ENCODE measurements at regions not wholly inside any gene's neighbourhood (a gene's known extent, or its start where the extent isn't known, plus 50 kb on each side); places are given as distances from the start of the nearest gene placed in this dataset.

DNA sequence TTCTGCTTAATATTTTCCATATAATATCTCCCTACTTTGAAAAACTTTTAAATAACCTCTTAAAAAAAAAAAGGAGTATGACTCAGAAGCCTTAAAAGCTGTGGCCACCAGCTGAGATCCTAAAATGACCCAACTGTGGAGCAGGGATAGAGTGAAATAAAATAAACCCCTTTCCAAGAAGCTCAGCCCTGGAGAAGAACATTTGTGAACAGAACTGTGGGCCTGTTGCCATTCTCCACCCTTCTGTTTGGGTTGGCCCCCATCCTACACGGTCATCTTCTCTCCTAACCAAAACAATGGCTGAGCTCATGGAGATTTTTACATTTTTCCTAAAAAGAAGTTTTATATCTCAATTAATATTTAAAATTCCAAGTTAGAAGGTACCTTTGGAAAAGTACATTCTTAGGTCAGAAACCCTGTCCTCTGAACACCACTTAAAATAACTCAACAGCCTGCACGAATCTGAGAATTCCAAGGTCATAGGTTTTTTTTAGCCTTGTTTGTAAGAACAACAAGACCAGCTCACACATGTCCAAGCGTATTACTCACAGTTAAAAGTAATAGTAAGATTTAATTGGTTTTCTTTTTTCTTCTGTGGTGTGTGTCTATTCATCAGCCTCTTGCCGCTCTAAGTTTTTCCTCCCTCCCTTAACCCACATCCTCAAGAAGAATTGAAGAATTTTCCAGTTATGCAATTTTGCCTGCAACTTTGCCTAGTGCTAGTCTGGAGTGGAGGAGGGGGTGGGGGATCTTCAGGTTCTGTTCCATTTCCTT, 107.7 kb upstream of the ERRFI1 start:
- Histone ChIP-seq H3K27ac (peak overlapping the region; percentile 44 to 82 (median 70)), H3K27me3 (peaks cover 0 to 6% (median 0%) of the 10 kb centered on the region in 7 donors), H3K4me3 (peak overlapping the region in 1 of 10 donors; percentile 33), H3K9me3 (no peaks in the 10 kb centered on the region), H3K4me1 (peaks cover 0 to 48% (median 30%) of the 10 kb centered on the region in 9 donors), H3K36me3 (no peaks in the 10 kb centered on the region)
- intact Hi-C loops (cut with DNase I), result loop anchor here in 3 of 10 donors (1.0 to 10.0 kb wide), 5 partner anchors 52 to 92 kb away; no protein-coding TSS in a partner anchor
- peak; percentile 38 to 78 for DNase-seq
- 42 to 43% methylated on average over 4 of the region's 4 CpGs for WGBS, 2 donors
- TF ChIP-seq, protein P1, sequence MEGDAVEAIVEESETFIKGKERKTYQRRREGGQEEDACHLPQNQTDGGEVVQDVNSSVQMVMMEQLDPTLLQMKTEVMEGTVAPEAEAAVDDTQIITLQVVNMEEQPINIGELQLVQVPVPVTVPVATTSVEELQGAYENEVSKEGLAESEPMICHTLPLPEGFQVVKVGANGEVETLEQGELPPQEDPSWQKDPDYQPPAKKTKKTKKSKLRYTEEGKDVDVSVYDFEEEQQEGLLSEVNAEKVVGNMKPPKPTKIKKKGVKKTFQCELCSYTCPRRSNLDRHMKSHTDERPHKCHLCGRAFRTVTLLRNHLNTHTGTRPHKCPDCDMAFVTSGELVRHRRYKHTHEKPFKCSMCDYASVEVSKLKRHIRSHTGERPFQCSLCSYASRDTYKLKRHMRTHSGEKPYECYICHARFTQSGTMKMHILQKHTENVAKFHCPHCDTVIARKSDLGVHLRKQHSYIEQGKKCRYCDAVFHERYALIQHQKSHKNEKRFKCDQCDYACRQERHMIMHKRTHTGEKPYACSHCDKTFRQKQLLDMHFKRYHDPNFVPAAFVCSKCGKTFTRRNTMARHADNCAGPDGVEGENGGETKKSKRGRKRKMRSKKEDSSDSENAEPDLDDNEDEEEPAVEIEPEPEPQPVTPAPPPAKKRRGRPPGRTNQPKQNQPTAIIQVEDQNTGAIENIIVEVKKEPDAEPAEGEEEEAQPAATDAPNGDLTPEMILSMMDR (IDR thresholded peaks at IDR 0.05), result no peak
- ATAC-seq, result peak; percentile 71 to 91 (median 87)

DNA sequence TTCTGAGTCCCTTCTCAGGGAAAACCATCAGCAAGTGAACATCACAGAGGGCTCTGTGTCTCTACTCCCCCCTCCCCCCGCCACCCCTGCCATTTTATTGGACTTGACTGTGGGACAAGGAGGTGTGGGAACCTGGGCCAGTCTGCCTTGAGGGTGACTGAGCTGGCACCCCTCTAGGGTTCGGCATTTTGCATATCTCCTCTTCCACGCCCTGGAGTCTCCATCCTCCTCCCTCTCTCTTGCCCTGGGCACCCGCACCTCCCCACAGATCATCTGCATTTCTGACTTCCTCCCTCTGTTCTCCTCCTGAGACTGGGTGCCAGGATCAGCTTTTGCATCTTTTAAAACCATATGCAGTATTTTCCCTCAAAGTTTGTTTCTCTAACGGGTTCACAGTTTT, 107.1 kb upstream of the ERRFI1 start:
- peaks cover 0 to 6% (median 0%) of the 10 kb centered on the region in 7 donors for H3K27me3 ChIP-seq
- peak overlapping the region; percentile 32 to 82 (median 70) for H3K27ac ChIP-seq
- no peaks in the 10 kb centered on the region for H3K9me3 ChIP-seq
- no peak for DNase-seq
- no peaks in the 10 kb centered on the region for H3K36me3 ChIP-seq
- H3K4me3 ChIP-seq, result no peak overlapping the region
- H3K4me1 ChIP-seq, result peaks cover 0 to 44% (median 30%) of the 10 kb centered on the region in 9 donors
- WGBS, 2 donors, result 69 to 79% methylated on average over 5 of the region's 5 CpGs
- no peak for ATAC-seq
- TF ChIP-seq, protein P1 (IDR thresholded peaks at IDR 0.05), result no peak
- intact Hi-C loops (cut with DNase I), result loop anchor here in 3 of 10 donors (1.0 to 10.0 kb wide), 5 partner anchors 51 to 93 kb away; no protein-coding TSS in a partner anchor

DNA sequence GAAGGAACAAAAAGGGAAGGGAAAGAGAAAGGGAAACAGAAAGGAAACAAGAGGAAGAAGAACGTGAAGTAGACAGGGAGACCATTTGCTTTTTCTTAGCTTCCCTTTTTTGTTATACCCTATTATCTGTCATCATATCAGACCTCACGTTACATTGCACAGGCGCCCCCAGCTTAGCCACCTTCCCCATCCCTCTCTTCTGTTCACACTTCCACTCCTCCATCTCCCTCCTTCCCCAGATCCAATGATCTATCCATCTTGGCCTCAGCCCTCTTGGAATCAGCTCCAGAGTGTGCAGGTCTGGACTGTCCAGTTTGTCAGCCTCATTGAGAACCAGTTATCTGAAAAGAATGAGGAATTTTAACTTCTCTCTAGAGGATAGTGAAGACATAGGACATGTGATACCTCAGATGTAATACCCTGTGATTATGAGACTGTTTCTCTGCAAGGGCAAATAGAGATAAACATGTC, 101.1 kb upstream of the ERRFI1 start:
- no peaks in the 10 kb centered on the region for H3K27me3 ChIP-seq
- H3K4me1 ChIP-seq, result peaks cover 0 to 18% (median 0%) of the 10 kb centered on the region in 9 donors
- 74 to 75% methylated on average over 3 of the region's 3 CpGs for WGBS, 2 donors
- peak overlapping the region in 2 of 10 donors; percentile 3 to 86 for H3K27ac ChIP-seq
- H3K9me3 ChIP-seq, result peaks cover 0 to 15% (median 5%) of the 10 kb centered on the region in 11 donors
- TF ChIP-seq, protein P1 (IDR thresholded peaks at IDR 0.05), result no peak
- ATAC-seq (peak in 2 of 8 donors; percentile 13 to 35), DNase-seq (no peak)
- intact Hi-C loops (cut with DNase I), result no loop called here
- no peak overlapping the region for H3K4me3 ChIP-seq
- no peaks in the 10 kb centered on the region for H3K36me3 ChIP-seq

DNA sequence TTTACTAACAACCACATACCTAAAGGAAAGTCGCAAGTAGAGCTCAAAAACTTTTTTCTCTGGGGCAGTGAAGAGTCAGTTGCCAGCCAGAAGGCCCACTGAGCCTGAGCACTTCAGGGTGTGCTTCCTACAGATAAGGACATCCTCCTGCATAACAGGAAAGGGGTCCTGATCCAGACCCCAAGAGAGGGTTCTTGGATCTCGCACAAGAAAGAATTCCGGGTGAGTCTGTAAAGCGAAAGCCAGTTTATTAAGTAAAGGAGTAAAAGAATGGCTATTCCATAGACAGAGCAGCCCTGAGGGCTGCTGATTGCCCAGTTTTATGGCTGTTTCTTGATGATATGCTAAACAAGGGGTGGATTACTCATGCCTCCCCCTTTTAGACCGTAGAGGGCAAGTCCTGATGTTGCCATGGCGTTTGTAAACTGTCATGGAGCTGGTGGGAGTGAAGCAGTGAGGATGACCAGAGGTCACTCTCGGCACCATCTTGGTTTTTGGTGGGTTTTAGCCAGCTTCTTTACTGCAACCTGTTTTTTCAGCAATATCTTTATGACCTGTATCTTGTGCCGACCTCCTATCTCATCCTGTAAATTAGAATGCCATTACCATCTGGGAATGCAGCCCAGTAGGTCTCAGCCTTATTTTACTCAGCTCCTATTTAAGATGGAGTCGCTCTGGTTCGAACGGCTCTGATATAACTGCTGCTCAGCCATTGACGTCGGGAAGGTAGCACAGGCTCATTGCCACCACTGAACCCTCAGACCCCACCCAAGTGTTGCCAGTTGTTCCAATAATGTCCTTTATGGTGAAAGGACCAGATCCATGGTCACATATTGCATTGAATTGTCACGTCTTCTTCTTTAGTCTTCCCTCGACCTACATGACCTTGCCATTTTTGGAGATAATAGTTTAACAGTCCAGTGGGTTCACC, 96.6 kb upstream of the ERRFI1 start:
- Histone ChIP-seq H3K4me3 (no peak overlapping the region), H3K27ac (peak overlapping the region in 5 of 10 donors; percentile 44 to 81 (median 69)), H3K36me3 (no peaks in the 10 kb centered on the region), H3K27me3 (no peaks in the 10 kb centered on the region), H3K9me3 (peaks cover 0 to 15% (median 5%) of the 10 kb centered on the region in 11 donors), H3K4me1 (peaks cover 0 to 42% (median 25%) of the 10 kb centered on the region in 9 donors)
- WGBS, 2 donors, result 84 to 86% methylated on average over 15 of the region's 15 CpGs
- TF ChIP-seq, protein P1 (IDR thresholded peaks at IDR 0.05), result no peak
- ATAC-seq, result no peak
- intact Hi-C loops (cut with DNase I), result loop anchor here in 1 of 10 donors (5.0 kb wide), 1 partner anchor 40 kb away; no protein-coding TSS in a partner anchor
- DNase-seq, result no peak
